ENCODE measurements at regions not wholly inside any gene's neighbourhood (a gene's known extent, or its start where the extent isn't known, plus 50 kb on each side); places are given as distances from the start of the nearest gene placed in this dataset.

- no peak overlapping the region for H3K4me3 ChIP-seq
- no peaks in the 10 kb centered on the region for H3K9me3 ChIP-seq
- no peak for DNase-seq
- no peaks in the 10 kb centered on the region for H3K36me3 ChIP-seq
- no peaks in the 10 kb centered on the region for H3K27me3 ChIP-seq
- H3K27ac ChIP-seq: no peak overlapping the region
- no peak for ATAC-seq
- WGBS, 4 donors: 74 to 79% (median 77%) methylated on average over 3 of the region's 3 CpGs
- intact Hi-C loops (cut with DNase I): no loop called here
- no peaks in the 10 kb centered on the region for H3K4me1 ChIP-seq
- TF ChIP-seq CTCF (IDR thresholded peaks at IDR 0.05): no peak
- TF ChIP-seq POLR2A (IDR thresholded peaks at IDR 0.05): no peak
These were observed 1765.3 kb downstream of the EFNA5 start for GRCh38 chr5:105905392-105905791.

- ATAC-seq: no peak
- Histone ChIP-seq H3K4me3 (no peak overlapping the region), H3K9me3 (no peaks in the 10 kb centered on the region), H3K27me3 (no peaks in the 10 kb centered on the region), H3K4me1 (no peaks in the 10 kb centered on the region), H3K27ac (no peak overlapping the region), H3K36me3 (no peaks in the 10 kb centered on the region)
- intact Hi-C loops (cut with DNase I): no loop called here
- TF ChIP-seq POLR2A (IDR thresholded peaks at IDR 0.05) (no peak), CTCF (IDR thresholded peaks at IDR 0.05) (no peak)
- DNase-seq: no peak
- 52 to 64% (median 57%) methylated on average over 4 of the region's 4 CpGs for WGBS, 4 donors
These were observed 1767.7 kb downstream of the EFNA5 start for GRCh38 chr5:105903069-105903468.

- H3K4me1 ChIP-seq: no peaks in the 10 kb centered on the region
- TF ChIP-seq CTCF (IDR thresholded peaks at IDR 0.05) (no peak), POLR2A (IDR thresholded peaks at IDR 0.05) (no peak)
- no peak overlapping the region for H3K27ac ChIP-seq
- H3K27me3 ChIP-seq: no peaks in the 10 kb centered on the region
- intact Hi-C loops (cut with DNase I): no loop called here
- DNase-seq (no peak), ATAC-seq (no peak)
- no peak overlapping the region for H3K4me3 ChIP-seq
- 84 to 85% (median 85%) methylated on average over 3 of the region's 3 CpGs for WGBS, 4 donors
- H3K36me3 ChIP-seq: no peaks in the 10 kb centered on the region
- no peaks in the 10 kb centered on the region for H3K9me3 ChIP-seq
These were observed 1771.0 kb downstream of the EFNA5 start for GRCh38 chr5:105899726-105900125.

- no peaks in the 10 kb centered on the region for H3K4me1 ChIP-seq
- intact Hi-C loops (cut with DNase I): no loop called here
- WGBS, 4 donors: 44 to 63% (median 52%) methylated on average over 4 of the region's 4 CpGs
These were observed 1772.6 kb downstream of the EFNA5 start for GRCh38 chr5:105898183-105898582.

More at GRCh38 chr5:105898183-105898582, 1772.6 kb downstream of the EFNA5 start:
- H3K36me3 ChIP-seq: no peaks in the 10 kb centered on the region
- DNase-seq (no peak), ATAC-seq (no peak)
- no peaks in the 10 kb centered on the region for H3K9me3 ChIP-seq
- H3K27me3 ChIP-seq: no peaks in the 10 kb centered on the region
- H3K27ac ChIP-seq: no peak overlapping the region
- no peak overlapping the region for H3K4me3 ChIP-seq
- no peak for TF ChIP-seq POLR2A (IDR thresholded peaks at IDR 0.05)
- no peak for TF ChIP-seq CTCF (IDR thresholded peaks at IDR 0.05)
